HUES48 (cell line): ENCODE measurements at regions not wholly inside any gene's neighbourhood (a gene's known extent, or its start where the extent isn't known, plus 50 kb on each side); places are given as distances from the start of the nearest gene placed in this dataset.

ENCODE experiments used
- H3K27ac ChIP-seq: one replicate; pipeline ENCODE4 v1.7.0; 2013; ENCODE audit warnings: low read depth, low read length, inconsistent platforms
- H3K27me3 ChIP-seq: 2 replicates; pipeline ENCODE4 v1.6.1; 2013; ENCODE audit warnings: mild to moderate bottlenecking, low read length; ENCODE audit not compliant: control insufficient read depth, insufficient read depth
- H3K36me3 ChIP-seq: 2 replicates; pipeline ENCODE4 v1.6.1; 2013; ENCODE audit warnings: low read length; ENCODE audit not compliant: control insufficient read depth, insufficient read depth
- H3K4me1 ChIP-seq: 2 replicates; pipeline ENCODE4 v1.6.1; 2013; ENCODE audit warnings: mild to moderate bottlenecking, low read length; ENCODE audit not compliant: control insufficient read depth, insufficient read depth
- H3K4me3 ChIP-seq: 2 replicates; pipeline ENCODE4 v1.5.1; 2013; ENCODE audit warnings: mild to moderate bottlenecking, low read depth, low read length
- H3K9ac ChIP-seq: 2 replicates; pipeline ENCODE4 v1.6.1; 2013; ENCODE audit warnings: mild to moderate bottlenecking, low read depth, low read length, moderate library complexity
- H3K9me3 ChIP-seq: 2 replicates; pipeline ENCODE4 v1.6.1; 2013; ENCODE audit warnings: low read length; ENCODE audit not compliant: control insufficient read depth, insufficient read depth

DNA sequence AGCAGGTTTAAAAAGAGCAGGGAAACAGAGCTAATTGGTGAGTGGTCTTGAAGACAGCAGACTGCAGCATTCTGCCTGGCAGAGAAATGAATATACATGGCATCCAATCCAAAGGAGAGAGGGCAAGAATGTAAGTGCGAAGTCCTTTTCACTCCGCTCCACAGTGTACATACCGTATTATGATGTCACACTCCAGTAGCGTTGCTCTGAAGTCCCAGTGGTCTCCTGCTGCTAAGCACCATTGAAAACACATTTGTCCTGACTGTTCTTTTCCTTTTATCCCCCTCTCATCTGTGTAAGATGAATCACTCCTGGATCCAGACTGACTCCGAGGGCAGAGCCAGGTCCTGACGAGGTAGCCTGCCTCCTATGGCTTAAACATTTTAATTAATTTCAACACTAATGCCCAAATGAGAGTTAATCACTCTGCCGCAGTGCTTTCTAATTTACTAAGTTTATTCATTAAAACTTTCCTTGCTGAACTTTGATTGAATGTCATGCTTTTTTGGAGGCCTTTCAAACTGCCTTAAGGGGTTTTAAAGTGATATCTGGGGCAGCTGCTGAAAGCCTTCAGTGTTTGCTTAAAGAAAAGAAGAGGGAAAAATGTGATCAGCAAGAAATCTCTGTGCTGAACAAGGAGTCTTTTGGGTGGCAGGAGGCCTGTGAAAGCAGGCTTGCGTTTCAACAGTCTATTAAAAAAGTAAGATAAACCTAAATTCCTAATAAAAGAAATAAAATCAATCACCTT, 227.2 kb downstream of the ATG4C start:
- Histone ChIP-seq H3K4me3 (no peak overlapping the region), H3K27me3 (no peaks in the 10 kb centered on the region), H3K4me1 (no peaks in the 10 kb centered on the region), H3K36me3 (no peaks in the 10 kb centered on the region), H3K9me3 (no peaks in the 10 kb centered on the region), H3K9ac (no peak overlapping the region), H3K27ac (peak overlapping the region; percentile 17)

DNA sequence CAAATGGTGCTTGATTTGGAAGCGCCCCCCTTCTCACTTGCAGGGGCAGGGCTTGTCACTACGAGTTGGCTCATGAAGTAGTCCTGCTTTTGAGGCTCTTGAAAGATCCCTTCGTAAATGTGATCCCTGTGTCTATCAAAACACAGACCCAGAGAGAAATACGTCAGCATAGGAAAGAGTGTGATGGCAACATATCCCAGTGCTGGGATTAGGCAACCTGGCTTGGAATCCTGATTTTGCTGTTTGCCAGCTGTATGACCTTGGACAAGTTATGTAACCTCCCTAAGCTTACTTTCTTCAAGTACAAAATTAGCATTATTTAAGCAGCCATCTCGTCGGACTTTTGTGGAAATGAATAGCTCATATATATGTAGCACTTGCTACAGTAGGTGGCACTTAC, 228.4 kb downstream of the ATG4C start:
- Histone ChIP-seq H3K4me1 (no peaks in the 10 kb centered on the region), H3K9ac (no peak overlapping the region), H3K4me3 (no peak overlapping the region), H3K27me3 (no peaks in the 10 kb centered on the region), H3K9me3 (no peaks in the 10 kb centered on the region), H3K36me3 (no peaks in the 10 kb centered on the region), H3K27ac (no peak overlapping the region)

DNA sequence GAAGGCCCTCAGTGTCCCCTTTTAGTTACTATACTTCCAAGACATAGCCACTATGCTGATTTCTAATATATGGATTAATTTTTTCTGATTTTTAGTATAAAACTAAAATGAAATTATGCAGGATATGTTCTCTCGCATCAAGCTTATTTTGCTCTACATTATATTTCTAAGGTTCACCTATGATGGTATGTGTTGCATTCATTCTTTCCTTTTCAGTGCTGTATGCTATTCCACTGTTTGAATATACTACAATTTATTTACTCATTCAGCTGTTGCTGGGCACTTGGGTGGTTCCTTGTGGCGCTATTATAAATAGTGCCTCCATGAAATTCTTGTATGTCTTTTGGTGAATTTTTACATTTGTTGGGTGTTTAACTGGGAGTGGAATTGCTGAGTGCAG, 230.3 kb downstream of the ATG4C start:
- Histone ChIP-seq H3K36me3 (no peaks in the 10 kb centered on the region), H3K4me1 (no peaks in the 10 kb centered on the region), H3K4me3 (no peak overlapping the region), H3K27me3 (no peaks in the 10 kb centered on the region), H3K9me3 (no peaks in the 10 kb centered on the region), H3K9ac (no peak overlapping the region), H3K27ac (no peak overlapping the region)

DNA sequence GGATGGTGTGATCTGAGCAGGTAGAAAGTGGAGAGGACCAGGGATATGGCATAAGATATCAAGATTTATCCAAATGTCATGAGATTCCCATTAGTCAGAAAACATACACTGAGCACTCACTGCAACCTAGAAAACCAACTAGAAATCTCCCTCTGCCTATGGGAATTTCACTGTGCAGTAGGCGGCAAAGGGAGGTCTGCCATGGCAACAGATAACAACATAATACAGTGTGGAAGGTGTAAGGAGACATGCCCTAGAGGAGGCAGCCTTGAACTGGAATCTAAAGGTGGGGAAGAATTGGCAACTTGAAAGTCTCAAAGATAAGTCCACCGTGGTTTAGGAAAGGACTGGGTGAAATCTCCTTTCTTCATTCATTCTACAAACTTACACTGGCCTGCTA, 238.4 kb downstream of the ATG4C start:
- no peaks in the 10 kb centered on the region for H3K9me3 ChIP-seq
- H3K9ac ChIP-seq: no peak overlapping the region
- H3K4me3 ChIP-seq: no peak overlapping the region
- H3K27ac ChIP-seq: no peak overlapping the region
- no peaks in the 10 kb centered on the region for H3K36me3 ChIP-seq
- H3K4me1 ChIP-seq: no peaks in the 10 kb centered on the region
- no peaks in the 10 kb centered on the region for H3K27me3 ChIP-seq

DNA sequence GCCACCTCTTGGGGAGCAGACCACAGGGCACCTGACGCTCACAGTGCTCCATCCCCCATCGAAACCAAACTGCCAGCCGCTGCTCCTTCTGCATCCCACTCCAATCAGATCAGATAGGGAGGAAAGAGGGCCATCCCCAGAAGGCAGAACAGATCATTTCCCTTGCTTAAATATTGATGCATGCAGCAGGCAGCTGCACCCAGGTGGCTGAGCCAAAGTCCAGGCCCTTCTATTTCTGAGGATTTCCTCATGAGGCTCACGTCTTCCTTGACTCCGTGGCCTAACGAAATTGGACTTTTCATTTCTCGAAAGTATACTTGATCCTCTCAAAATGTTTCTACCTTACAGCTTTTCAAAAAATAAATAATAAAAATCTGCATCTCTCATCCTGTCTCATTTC, 239.2 kb downstream of the ATG4C start:
- H3K36me3 ChIP-seq: no peaks in the 10 kb centered on the region
- H3K4me1 ChIP-seq: no peaks in the 10 kb centered on the region
- H3K9me3 ChIP-seq: no peaks in the 10 kb centered on the region
- no peak overlapping the region for H3K27ac ChIP-seq
- H3K27me3 ChIP-seq: no peaks in the 10 kb centered on the region
- H3K9ac ChIP-seq: no peak overlapping the region
- no peak overlapping the region for H3K4me3 ChIP-seq

DNA sequence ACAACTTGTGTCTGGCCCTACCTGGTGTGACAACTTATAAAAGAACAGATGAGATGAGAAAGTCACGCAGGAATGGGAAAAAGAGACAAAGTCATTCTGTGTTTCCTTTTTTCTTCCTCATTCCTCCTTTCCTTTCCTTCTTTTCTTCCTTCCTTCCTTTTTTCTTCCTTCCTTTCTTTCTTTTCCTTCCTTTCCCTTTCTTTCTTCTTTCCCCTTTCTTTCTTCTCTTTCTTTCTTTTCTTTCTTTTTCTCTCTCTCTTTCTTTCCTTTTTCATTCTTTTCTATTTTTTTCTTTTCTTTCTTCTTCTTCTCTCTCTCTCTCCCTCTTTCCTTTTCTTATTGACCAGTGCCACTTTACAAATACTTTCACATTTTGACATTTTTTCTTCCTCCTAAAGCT, 239.7 kb downstream of the ATG4C start:
- no peak overlapping the region for H3K4me3 ChIP-seq
- H3K36me3 ChIP-seq: no peaks in the 10 kb centered on the region
- no peak overlapping the region for H3K9ac ChIP-seq
- H3K9me3 ChIP-seq: no peaks in the 10 kb centered on the region
- no peak overlapping the region for H3K27ac ChIP-seq
- no peaks in the 10 kb centered on the region for H3K27me3 ChIP-seq
- H3K4me1 ChIP-seq: no peaks in the 10 kb centered on the region

DNA sequence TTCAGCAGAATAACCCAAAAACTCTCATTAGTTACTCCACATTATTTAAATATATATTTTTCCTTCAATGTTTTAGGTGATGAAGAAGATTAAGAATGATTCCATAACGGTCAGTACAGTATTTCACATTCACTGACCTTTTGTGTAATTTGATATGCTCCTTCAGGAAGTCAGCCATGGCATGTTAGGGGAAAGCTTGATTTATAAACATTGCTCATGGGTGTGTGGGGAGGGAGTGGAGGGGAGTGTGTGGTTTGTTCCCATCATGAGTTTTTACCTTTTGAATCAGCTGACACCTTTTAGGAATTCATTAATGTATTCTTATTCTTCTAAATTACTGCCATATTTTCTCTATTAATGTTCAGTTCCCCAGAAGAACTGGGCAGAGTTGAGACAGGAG, 240.2 kb downstream of the ATG4C start:
- Histone ChIP-seq H3K9me3 (no peaks in the 10 kb centered on the region), H3K36me3 (no peaks in the 10 kb centered on the region), H3K9ac (no peak overlapping the region), H3K27ac (no peak overlapping the region), H3K4me3 (no peak overlapping the region), H3K4me1 (no peaks in the 10 kb centered on the region), H3K27me3 (no peaks in the 10 kb centered on the region)

DNA sequence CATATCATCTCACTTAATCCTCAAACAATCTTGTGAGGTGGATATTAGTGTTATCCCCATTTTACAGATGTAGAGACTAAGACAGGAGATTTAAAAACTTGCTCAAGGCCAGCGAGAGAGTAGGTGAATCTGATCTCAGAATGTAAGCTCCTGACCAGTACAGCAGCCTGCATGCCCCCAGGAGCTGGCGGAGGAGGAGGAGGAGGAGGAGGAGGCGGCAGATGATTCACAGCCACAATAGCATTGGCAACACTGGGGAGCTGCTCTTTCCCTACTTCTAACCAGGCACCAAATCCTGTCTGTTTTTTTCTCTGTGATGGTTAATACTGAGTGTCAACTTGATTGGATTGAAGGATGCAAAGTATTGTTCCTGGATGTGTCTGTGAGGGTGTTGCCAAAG, 243.2 kb downstream of the ATG4C start:
- no peaks in the 10 kb centered on the region for H3K27me3 ChIP-seq

DNA sequence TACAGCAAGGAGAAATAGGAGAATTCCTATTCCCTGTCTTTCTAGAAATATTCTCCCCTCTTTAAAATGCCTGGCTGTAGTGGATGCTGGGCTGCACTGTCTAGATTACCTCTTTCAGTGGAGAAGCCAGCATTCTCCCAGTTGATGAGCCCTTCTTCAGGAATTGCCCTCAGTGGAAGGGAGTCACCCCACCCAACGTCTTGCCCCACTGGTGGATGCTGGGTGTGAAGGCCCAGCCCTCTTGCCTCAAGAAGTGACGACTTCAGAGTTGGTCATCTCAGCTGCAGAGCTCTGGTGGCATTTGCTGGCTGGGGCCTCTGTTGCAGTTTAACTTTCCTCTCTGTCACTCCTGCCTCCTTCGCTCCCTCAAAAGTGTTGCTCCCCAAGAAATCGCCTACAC, 248.2 kb downstream of the ATG4C start:
- Histone ChIP-seq H3K27ac (no peak overlapping the region), H3K4me1 (0 out of 2 replicates have a peak, but pooled peaks cover 4% of the 10 kb centered on the region), H3K4me3 (no peak overlapping the region), H3K36me3 (no peaks in the 10 kb centered on the region), H3K9ac (no peak overlapping the region), H3K27me3 (no peaks in the 10 kb centered on the region), H3K9me3 (no peaks in the 10 kb centered on the region)

More for the DNA sequence above, 243.2 kb downstream of the ATG4C start:
- Histone ChIP-seq H3K4me1 (no peaks in the 10 kb centered on the region), H3K4me3 (no peak overlapping the region), H3K9ac (no peak overlapping the region), H3K9me3 (no peaks in the 10 kb centered on the region), H3K36me3 (no peaks in the 10 kb centered on the region), H3K27ac (no peak overlapping the region)

DNA sequence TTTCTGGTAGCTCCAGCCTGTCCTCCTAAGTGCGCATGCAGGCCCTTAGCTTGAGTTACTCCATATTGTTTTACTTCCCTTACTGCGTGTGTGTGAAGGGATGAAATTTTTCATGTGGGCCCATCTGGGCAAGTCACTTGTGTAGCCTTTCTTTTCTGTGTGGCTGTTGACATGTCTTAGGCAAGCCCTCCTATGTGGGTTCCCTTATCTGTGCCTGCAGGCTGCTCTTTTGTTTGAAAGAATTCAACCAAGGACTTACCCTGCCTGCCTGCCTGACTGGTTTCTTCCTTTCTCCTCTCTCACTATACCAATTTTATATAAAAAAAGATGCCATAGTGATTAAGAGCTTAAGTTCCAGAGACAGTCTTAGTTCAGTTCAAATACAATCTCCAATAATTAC, 249.3 kb downstream of the ATG4C start:
- Histone ChIP-seq H3K36me3 (no peaks in the 10 kb centered on the region), H3K27me3 (no peaks in the 10 kb centered on the region), H3K9ac (no peak overlapping the region), H3K27ac (no peak overlapping the region), H3K4me3 (no peak overlapping the region), H3K9me3 (no peaks in the 10 kb centered on the region), H3K4me1 (0 out of 2 replicates have a peak, but pooled peaks cover 4% of the 10 kb centered on the region)

DNA sequence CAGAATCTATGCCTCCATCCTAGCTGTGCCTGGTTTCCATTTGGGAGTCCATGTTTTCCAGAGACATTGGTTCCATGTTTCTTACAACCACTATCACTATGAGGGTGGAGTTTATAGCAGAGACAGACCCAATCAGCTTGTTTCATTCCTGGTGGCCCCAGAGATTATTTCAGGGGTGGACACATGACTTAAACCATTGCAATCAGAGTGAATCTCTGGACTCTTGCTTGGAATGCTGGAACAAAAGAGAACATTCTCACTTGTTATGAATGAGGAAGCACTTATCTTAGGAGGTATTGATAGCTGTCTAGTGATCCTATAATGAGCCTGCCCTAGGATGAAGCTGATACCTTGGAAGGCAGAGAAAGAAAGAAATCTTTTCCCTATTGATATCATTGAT, 250.3 kb downstream of the ATG4C start:
- H3K9me3 ChIP-seq: no peaks in the 10 kb centered on the region
- H3K4me1 ChIP-seq: 0 out of 2 replicates have a peak, but pooled peaks cover 4% of the 10 kb centered on the region
- no peaks in the 10 kb centered on the region for H3K36me3 ChIP-seq
- no peak overlapping the region for H3K4me3 ChIP-seq
- H3K9ac ChIP-seq: no peak overlapping the region
- no peaks in the 10 kb centered on the region for H3K27me3 ChIP-seq
- no peak overlapping the region for H3K27ac ChIP-seq
